ENCODE measurements at regions not wholly inside any gene's neighbourhood (a gene's known extent, or its start where the extent isn't known, plus 50 kb on each side); places are given as distances from the start of the nearest gene placed in this dataset.
"Not testable (repeated sequence)": the region's sequence is repeated elsewhere in the genome, so short reads cannot be mapped to it uniquely, and the experiment has no call there.

- Histone ChIP-seq H2AFZ (ENCODE audit: low read length) (peak overlapping the region; percentile 47), H3K27me3 (ENCODE audit: insufficient read depth, low read length, poor library complexity, severe bottlenecking) (no peaks in the 10 kb centered on the region), H3K79me2 (ENCODE audit: insufficient read depth, low read length) (no peaks in the 10 kb centered on the region), H4K20me1 (ENCODE audit: insufficient read depth, low read length, poor library complexity, severe bottlenecking) (no peaks in the 10 kb centered on the region), H3K4me2 (ENCODE audit: low read depth, low read length, poor library complexity, severe bottlenecking) (no peak overlapping the region), H3K4me1 (ENCODE audit: insufficient read depth, low read length, poor library complexity, severe bottlenecking) (no peaks in the 10 kb centered on the region), H3K9me2 (replicated peaks; ENCODE audit: low read depth, low read length) (no peaks in the 10 kb centered on the region), H3F3A (ENCODE audit: low read depth) (no peaks in the 10 kb centered on the region), H3K36me3 (ENCODE audit: insufficient read depth, low read length) (no peaks in the 10 kb centered on the region), H3K9me3 (ENCODE audit: insufficient read depth, low read depth, low read length) (no peaks in the 10 kb centered on the region), H3K9ac (ENCODE audit: low read depth, low read length, poor library complexity, severe bottlenecking) (no peak overlapping the region), H3K4me3 (ENCODE audit: low read length, poor library complexity, severe bottlenecking) (no peak overlapping the region)
- no peak for TF ChIP-seq EZH2phosphoT487 (IDR thresholded peaks at IDR 0.05; ENCODE audit: borderline replicate concordance)
- TF ChIP-seq CTCF (conservative IDR thresholded peaks at IDR 0.05; ENCODE audit: low read length): peak; percentile 52
Observed at GRCh38 chr5:86500947-86501346, 116.8 kb upstream of the COX7C start.

- Histone ChIP-seq H3K4me2 (ENCODE audit: low read depth, low read length, poor library complexity, severe bottlenecking) (no peak overlapping the region), H2AFZ (ENCODE audit: low read length) (no peak overlapping the region), H3K9ac (ENCODE audit: low read depth, low read length, poor library complexity, severe bottlenecking) (no peak overlapping the region), H3K9me3 (ENCODE audit: insufficient read depth, low read depth, low read length) (no peaks in the 10 kb centered on the region), H3K79me2 (ENCODE audit: insufficient read depth, low read length) (no peaks in the 10 kb centered on the region), H3K4me3 (ENCODE audit: low read length, poor library complexity, severe bottlenecking) (no peak overlapping the region), H3K4me1 (ENCODE audit: insufficient read depth, low read length, poor library complexity, severe bottlenecking) (no peaks in the 10 kb centered on the region), H3K9me2 (replicated peaks; ENCODE audit: low read depth, low read length) (no peaks in the 10 kb centered on the region), H3K27me3 (ENCODE audit: insufficient read depth, low read length, poor library complexity, severe bottlenecking) (no peaks in the 10 kb centered on the region), H3F3A (ENCODE audit: low read depth) (no peaks in the 10 kb centered on the region), H4K20me1 (ENCODE audit: insufficient read depth, low read length, poor library complexity, severe bottlenecking) (no peaks in the 10 kb centered on the region), H3K36me3 (ENCODE audit: insufficient read depth, low read length) (no peaks in the 10 kb centered on the region)
- no peak for TF ChIP-seq EZH2phosphoT487 (IDR thresholded peaks at IDR 0.05; ENCODE audit: borderline replicate concordance)
- no peak for TF ChIP-seq CTCF (conservative IDR thresholded peaks at IDR 0.05; ENCODE audit: low read length)
Observed at GRCh38 chr5:86507574-86507973, 110.2 kb upstream of the COX7C start.

- H3K9me3 ChIP-seq (ENCODE audit: insufficient read depth, low read depth, low read length); H3K9ac ChIP-seq (ENCODE audit: low read depth, low read length, poor library complexity, severe bottlenecking); H3K79me2 ChIP-seq (ENCODE audit: insufficient read depth, low read length); H3K4me1 ChIP-seq (ENCODE audit: insufficient read depth, low read length, poor library complexity, severe bottlenecking); H3K4me2 ChIP-seq (ENCODE audit: low read depth, low read length, poor library complexity, severe bottlenecking); H3K27me3 ChIP-seq (ENCODE audit: insufficient read depth, low read length, poor library complexity, severe bottlenecking); H3K4me3 ChIP-seq (ENCODE audit: low read length, poor library complexity, severe bottlenecking); H4K20me1 ChIP-seq (ENCODE audit: insufficient read depth, low read length, poor library complexity, severe bottlenecking); H3F3A ChIP-seq (ENCODE audit: low read depth); H3K9me2 ChIP-seq (replicated peaks; ENCODE audit: low read depth, low read length); H2AFZ ChIP-seq (ENCODE audit: low read length); H3K36me3 ChIP-seq (ENCODE audit: insufficient read depth, low read length): not testable (repeated sequence)
Observed at GRCh38 chr5:86510330-86510915, 107.3 kb upstream of the COX7C start.

GRCh38 chr5:86523718-86524117 lies 94.0 kb upstream of the COX7C start:
- no peaks in the 10 kb centered on the region for H3K36me3 ChIP-seq (ENCODE audit: insufficient read depth, low read length)
- no peak overlapping the region for H3K4me3 ChIP-seq (ENCODE audit: low read length, poor library complexity, severe bottlenecking)
- no peaks in the 10 kb centered on the region for H3K9me2 ChIP-seq (replicated peaks; ENCODE audit: low read depth, low read length)
- H3K4me1 ChIP-seq (ENCODE audit: insufficient read depth, low read length, poor library complexity, severe bottlenecking): peaks cover 36% of the 10 kb centered on the region
- H3F3A ChIP-seq (ENCODE audit: low read depth): peaks cover 17% of the 10 kb centered on the region; the same call in 1 of the 2 replicates
- H3K27me3 ChIP-seq (ENCODE audit: insufficient read depth, low read length, poor library complexity, severe bottlenecking): no peaks in the 10 kb centered on the region
- H4K20me1 ChIP-seq (ENCODE audit: insufficient read depth, low read length, poor library complexity, severe bottlenecking): no peaks in the 10 kb centered on the region
- H2AFZ ChIP-seq (ENCODE audit: low read length): no peak overlapping the region
- no peaks in the 10 kb centered on the region for H3K79me2 ChIP-seq (ENCODE audit: insufficient read depth, low read length)
- no peak overlapping the region for H3K9ac ChIP-seq (ENCODE audit: low read depth, low read length, poor library complexity, severe bottlenecking)
- no peak overlapping the region for H3K4me2 ChIP-seq (ENCODE audit: low read depth, low read length, poor library complexity, severe bottlenecking)
- peaks cover 7% of the 10 kb centered on the region; the same call in 1 of the 2 replicates for H3K9me3 ChIP-seq (ENCODE audit: insufficient read depth, low read depth, low read length)
- TF ChIP-seq CTCF (conservative IDR thresholded peaks at IDR 0.05; ENCODE audit: low read length) (no peak), EZH2phosphoT487 (IDR thresholded peaks at IDR 0.05; ENCODE audit: borderline replicate concordance) (no peak)

Data from Loucy (cell line).